Mucosa of gallbladder (tissue), 1 donor: ENCODE measurements at regions not wholly inside any gene's neighbourhood (a gene's known extent, or its start where the extent isn't known, plus 50 kb on each side); places are given as distances from the start of the nearest gene placed in this dataset.

Experiments used
- DNase-seq: peaks from one replicate; pipeline ENCODE4 v3.0.0-alpha.2; 2020; ENCODE audit warnings: low spot score
- donor health status: DM: no; HTN: no; CAD: no.

- DNase-seq = no peak
These were observed 418.2 kb downstream of the KLF12 start for GRCh38 chr13:73715911-73716510.

GRCh38 chr13:73715114-73715910 lies 418.9 kb downstream of the KLF12 start:
- no peak for DNase-seq

GRCh38 chr13:73714522-73714921 lies 419.7 kb downstream of the KLF12 start:
- DNase-seq = no peak

GRCh38 chr13:73708393-73708985 lies 425.7 kb downstream of the KLF12 start:
- DNase-seq = peak; percentile 57

- no peak for DNase-seq
These were observed 429.6 kb downstream of the KLF12 start for GRCh38 chr13:73704587-73704986.

GRCh38 chr13:73703606-73704005 lies 430.6 kb downstream of the KLF12 start:
- no peak for DNase-seq

- DNase-seq = no peak
These were observed 431.7 kb downstream of the KLF12 start for GRCh38 chr13:73702419-73703071.

GRCh38 chr13:73701160-73701559 lies 433.0 kb downstream of the KLF12 start:
- DNase-seq = no peak

GRCh38 chr13:73698859-73699258 lies 435.3 kb downstream of the KLF12 start:
- no peak for DNase-seq

- no peak for DNase-seq
These were observed 437.0 kb downstream of the KLF12 start for GRCh38 chr13:73697166-73697565.

- no peak for DNase-seq
These were observed 437.5 kb downstream of the KLF12 start for GRCh38 chr13:73696713-73697112.

- no peak for DNase-seq
These were observed 437.9 kb downstream of the KLF12 start for GRCh38 chr13:73696271-73696670.

- DNase-seq = no peak
These were observed 438.9 kb downstream of the KLF12 start for GRCh38 chr13:73695325-73695724.

- DNase-seq = no peak
These were observed 441.0 kb downstream of the KLF12 start for GRCh38 chr13:73693215-73693614.

- DNase-seq = no peak
These were observed 442.3 kb downstream of the KLF12 start for GRCh38 chr13:73691891-73692290.

- DNase-seq = no peak
These were observed 446.3 kb downstream of the KLF12 start for GRCh38 chr13:73687929-73688328.

- DNase-seq = no peak
These were observed 447.1 kb downstream of the KLF12 start for GRCh38 chr13:73687087-73687486.

- no peak for DNase-seq
These were observed 449.5 kb downstream of the KLF12 start for GRCh38 chr13:73684750-73685149.

GRCh38 chr13:73684286-73684685 lies 449.9 kb downstream of the KLF12 start:
- no peak for DNase-seq

- no peak for DNase-seq
These were observed 450.5 kb downstream of the KLF12 start for GRCh38 chr13:73683746-73684145.

GRCh38 chr13:73681779-73682178 lies 452.4 kb downstream of the KLF12 start:
- no peak for DNase-seq

- no peak for DNase-seq
These were observed 453.2 kb downstream of the KLF12 start for GRCh38 chr13:73681015-73681414.
